ENCODE measurements at regions not wholly inside any gene's neighbourhood (a gene's known extent, or its start where the extent isn't known, plus 50 kb on each side); places are given as distances from the start of the nearest gene placed in this dataset.

DNA sequence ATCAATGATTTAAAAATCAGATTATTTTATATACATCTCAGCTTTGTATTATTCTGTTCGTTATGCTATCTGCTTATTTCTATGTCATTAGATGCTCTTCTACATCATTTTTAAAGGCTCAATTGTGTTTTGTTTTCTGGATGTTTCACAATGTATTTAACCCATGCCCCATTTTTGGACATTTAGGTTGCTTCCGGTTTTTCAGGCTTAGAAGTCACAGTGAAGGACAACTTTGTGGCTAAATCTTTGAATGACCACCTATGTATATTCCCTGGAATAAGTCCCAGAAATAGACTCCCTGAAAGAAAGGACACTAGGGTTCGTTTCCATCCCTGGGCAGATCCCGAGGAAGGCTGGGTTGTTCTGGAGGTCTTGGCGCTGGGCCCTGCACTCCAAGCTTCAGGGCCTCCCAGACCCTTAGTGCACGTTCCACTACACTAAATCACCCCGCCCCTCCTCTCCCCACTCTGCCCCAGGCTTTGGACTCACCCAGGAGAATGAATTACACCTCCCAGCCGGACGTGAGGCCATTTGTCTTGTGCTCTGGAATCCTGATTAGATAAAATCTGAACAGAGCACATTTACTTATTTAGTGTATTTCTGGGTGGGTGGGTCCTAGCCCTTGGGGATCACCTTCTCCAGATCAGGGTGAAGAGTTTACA lies 188.2 kb downstream of the ZFP36L2 start:
- Histone ChIP-seq H3K4me1 (ENCODE audit: control insufficient read depth, extremely low read depth, insufficient read depth, low read length) (peaks cover 18% of the 10 kb centered on the region), H3K27me3 (ENCODE audit: control insufficient read depth, insufficient read depth, low read length) (no peaks in the 10 kb centered on the region), H3K79me2 (ENCODE audit: control insufficient read depth, insufficient read depth, low read length) (no peaks in the 10 kb centered on the region), H3K27ac (ENCODE audit: insufficient read depth, low read length) (no peak overlapping the region), H3K4me3 (replicated peaks in 1 of 4; ENCODE audit: control extremely low read depth in 1 of 4, insufficient read depth in 1 of 4, low read depth in 3 of 4, low read length in 4 of 4) (no peak overlapping the region), H3K9me3 (ENCODE audit: control insufficient read depth, insufficient read depth, low read depth, low read length) (no peaks in the 10 kb centered on the region), H2AFZ (ENCODE audit: low read length) (no peak overlapping the region), H3K4me2 (ENCODE audit: extremely low read depth, insufficient read depth, low read length) (no peak overlapping the region), H3K36me3 (ENCODE audit: control insufficient read depth, insufficient read depth, low read length) (no peaks in the 10 kb centered on the region), H3K9ac (ENCODE audit: insufficient read depth, low read length) (no peak overlapping the region), H4K20me1 (ENCODE audit: control insufficient read depth, extremely low read depth, insufficient read depth, low read length) (no peaks in the 10 kb centered on the region)
- DNase-seq (ENCODE audit: low read depth in 2 of 2): peak; percentile 52 to 77
- TF ChIP-seq, protein P1, sequence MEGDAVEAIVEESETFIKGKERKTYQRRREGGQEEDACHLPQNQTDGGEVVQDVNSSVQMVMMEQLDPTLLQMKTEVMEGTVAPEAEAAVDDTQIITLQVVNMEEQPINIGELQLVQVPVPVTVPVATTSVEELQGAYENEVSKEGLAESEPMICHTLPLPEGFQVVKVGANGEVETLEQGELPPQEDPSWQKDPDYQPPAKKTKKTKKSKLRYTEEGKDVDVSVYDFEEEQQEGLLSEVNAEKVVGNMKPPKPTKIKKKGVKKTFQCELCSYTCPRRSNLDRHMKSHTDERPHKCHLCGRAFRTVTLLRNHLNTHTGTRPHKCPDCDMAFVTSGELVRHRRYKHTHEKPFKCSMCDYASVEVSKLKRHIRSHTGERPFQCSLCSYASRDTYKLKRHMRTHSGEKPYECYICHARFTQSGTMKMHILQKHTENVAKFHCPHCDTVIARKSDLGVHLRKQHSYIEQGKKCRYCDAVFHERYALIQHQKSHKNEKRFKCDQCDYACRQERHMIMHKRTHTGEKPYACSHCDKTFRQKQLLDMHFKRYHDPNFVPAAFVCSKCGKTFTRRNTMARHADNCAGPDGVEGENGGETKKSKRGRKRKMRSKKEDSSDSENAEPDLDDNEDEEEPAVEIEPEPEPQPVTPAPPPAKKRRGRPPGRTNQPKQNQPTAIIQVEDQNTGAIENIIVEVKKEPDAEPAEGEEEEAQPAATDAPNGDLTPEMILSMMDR (conservative IDR thresholded peaks at IDR 0.05 in 1 of 2, IDR thresholded peaks at IDR 0.05 in 1 of 2; ENCODE audit: low read depth in 1 of 2, low read length in 2 of 2): no peak
- TF ChIP-seq EZH2 (IDR thresholded peaks at IDR 0.05; ENCODE audit: low read length, missing control alignments): no peak

DNA sequence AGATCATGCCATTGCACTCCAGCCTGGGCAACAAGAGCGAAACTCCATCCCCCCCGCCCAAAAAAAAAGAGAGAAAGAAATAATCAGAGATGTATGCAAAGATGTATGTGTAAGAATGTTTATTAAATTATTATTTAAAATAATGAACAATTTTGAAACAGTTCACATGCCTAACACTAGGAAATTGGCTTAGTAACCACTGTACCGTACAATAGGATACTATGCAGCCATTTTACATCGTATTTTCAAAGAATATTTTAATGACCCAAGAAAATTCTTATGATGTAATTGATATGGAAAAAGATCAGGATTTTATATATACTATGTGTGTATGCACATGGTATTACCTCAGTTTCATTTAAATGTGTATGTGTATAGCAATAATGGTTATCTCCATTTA lies 190.5 kb downstream of the ZFP36L2 start:
- Histone ChIP-seq H3K9me3 (ENCODE audit: control insufficient read depth, insufficient read depth, low read depth, low read length) (no peaks in the 10 kb centered on the region), H3K4me3 (replicated peaks in 1 of 4; ENCODE audit: control extremely low read depth in 1 of 4, insufficient read depth in 1 of 4, low read depth in 3 of 4, low read length in 4 of 4) (no peak overlapping the region), H2AFZ (ENCODE audit: low read length) (no peak overlapping the region), H3K4me2 (ENCODE audit: extremely low read depth, insufficient read depth, low read length) (no peak overlapping the region), H3K79me2 (ENCODE audit: control insufficient read depth, insufficient read depth, low read length) (no peaks in the 10 kb centered on the region), H3K27me3 (ENCODE audit: control insufficient read depth, insufficient read depth, low read length) (no peaks in the 10 kb centered on the region), H3K9ac (ENCODE audit: insufficient read depth, low read length) (no peak overlapping the region), H3K4me1 (ENCODE audit: control insufficient read depth, extremely low read depth, insufficient read depth, low read length) (peaks cover 9% of the 10 kb centered on the region), H3K27ac (ENCODE audit: insufficient read depth, low read length) (no peak overlapping the region), H4K20me1 (ENCODE audit: control insufficient read depth, extremely low read depth, insufficient read depth, low read length) (no peaks in the 10 kb centered on the region), H3K36me3 (ENCODE audit: control insufficient read depth, insufficient read depth, low read length) (no peaks in the 10 kb centered on the region)
- DNase-seq (ENCODE audit: low read depth in 2 of 2): no peak
- no peak for TF ChIP-seq EZH2 (IDR thresholded peaks at IDR 0.05; ENCODE audit: low read length, missing control alignments)
- TF ChIP-seq, protein P1 (conservative IDR thresholded peaks at IDR 0.05 in 1 of 2, IDR thresholded peaks at IDR 0.05 in 1 of 2; ENCODE audit: low read depth in 1 of 2, low read length in 2 of 2): peak in 1 of 2 donors; percentile 9

DNA sequence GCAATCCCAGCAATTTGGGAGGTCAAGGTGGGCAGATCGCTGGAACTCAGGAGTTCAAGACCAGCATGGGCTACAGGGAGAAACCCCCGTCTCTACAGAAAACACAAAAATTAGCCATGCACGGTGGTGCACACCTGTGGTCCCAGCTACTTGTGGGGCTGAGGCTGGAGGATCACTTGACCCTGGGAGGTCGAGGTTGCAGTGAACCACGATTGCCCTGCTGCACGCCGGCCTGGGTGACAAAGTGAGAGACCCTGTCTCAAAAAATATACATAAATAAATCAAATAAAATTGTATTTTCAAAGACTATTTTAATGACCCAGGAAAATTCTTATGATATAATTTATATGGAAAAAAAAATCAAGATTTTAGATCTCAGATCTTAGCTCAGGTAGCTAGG lies 191.5 kb downstream of the ZFP36L2 start:
- Histone ChIP-seq H3K9ac (ENCODE audit: insufficient read depth, low read length) (no peak overlapping the region), H3K4me3 (replicated peaks in 1 of 4; ENCODE audit: control extremely low read depth in 1 of 4, insufficient read depth in 1 of 4, low read depth in 3 of 4, low read length in 4 of 4) (no peak overlapping the region), H3K9me3 (ENCODE audit: control insufficient read depth, insufficient read depth, low read depth, low read length) (no peaks in the 10 kb centered on the region), H3K4me2 (ENCODE audit: extremely low read depth, insufficient read depth, low read length) (no peak overlapping the region), H3K36me3 (ENCODE audit: control insufficient read depth, insufficient read depth, low read length) (no peaks in the 10 kb centered on the region), H3K27ac (ENCODE audit: insufficient read depth, low read length) (no peak overlapping the region), H4K20me1 (ENCODE audit: control insufficient read depth, extremely low read depth, insufficient read depth, low read length) (no peaks in the 10 kb centered on the region), H3K79me2 (ENCODE audit: control insufficient read depth, insufficient read depth, low read length) (no peaks in the 10 kb centered on the region), H3K27me3 (ENCODE audit: control insufficient read depth, insufficient read depth, low read length) (no peaks in the 10 kb centered on the region), H3K4me1 (ENCODE audit: control insufficient read depth, extremely low read depth, insufficient read depth, low read length) (peaks cover 9% of the 10 kb centered on the region), H2AFZ (ENCODE audit: low read length) (no peak overlapping the region)
- TF ChIP-seq, protein P1 (conservative IDR thresholded peaks at IDR 0.05 in 1 of 2, IDR thresholded peaks at IDR 0.05 in 1 of 2; ENCODE audit: low read depth in 1 of 2, low read length in 2 of 2): no peak
- DNase-seq (ENCODE audit: low read depth in 2 of 2): no peak

Measured in fibroblast of lung (primary cell).